Cerebellar cortex (tissue), 1 donor: ENCODE measurements at regions not wholly inside any gene's neighbourhood (a gene's known extent, or its start where the extent isn't known, plus 50 kb on each side); places are given as distances from the start of the nearest gene placed in this dataset.
A peak's percentile ranks its signal among the peaks of the same experiment; 100 is the strongest.

Source experiments
- DNase-seq: peaks from one replicate; pipeline ENCODE4 v3.0.0-alpha.2; 2015; ENCODE audit warnings: low spot score

GRCh38 chr1:168631671-168632400 lies 55.4 kb downstream of the XCL1 start:
- no peak for DNase-seq

DNA sequence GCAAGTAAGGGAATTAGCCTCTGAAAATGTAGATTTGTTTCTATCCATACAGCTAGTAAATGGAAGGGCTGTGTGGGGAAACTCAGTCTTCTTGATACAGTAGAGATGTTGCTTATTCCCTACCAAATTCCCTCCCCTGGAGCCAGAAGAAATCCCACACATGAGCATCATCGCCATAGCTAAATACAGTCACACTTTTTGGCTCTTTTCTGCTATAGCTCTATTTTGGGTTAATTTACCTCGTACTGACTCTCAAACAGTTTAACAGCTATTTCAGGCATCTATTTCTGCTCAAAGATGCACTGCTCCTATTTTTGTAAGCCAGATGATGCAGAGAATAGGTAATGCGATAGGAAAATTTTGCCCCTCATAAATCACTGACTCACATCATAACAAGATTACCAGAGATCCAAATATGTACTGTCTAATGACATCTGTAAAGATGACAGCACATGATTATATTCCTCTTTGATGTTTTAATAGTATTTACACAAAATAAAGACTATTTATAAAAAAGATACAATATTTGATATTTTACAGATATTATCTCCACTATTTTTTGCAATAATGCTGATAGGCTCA lies 58.6 kb downstream of the XCL1 start:
- DNase-seq, result no peak

DNA sequence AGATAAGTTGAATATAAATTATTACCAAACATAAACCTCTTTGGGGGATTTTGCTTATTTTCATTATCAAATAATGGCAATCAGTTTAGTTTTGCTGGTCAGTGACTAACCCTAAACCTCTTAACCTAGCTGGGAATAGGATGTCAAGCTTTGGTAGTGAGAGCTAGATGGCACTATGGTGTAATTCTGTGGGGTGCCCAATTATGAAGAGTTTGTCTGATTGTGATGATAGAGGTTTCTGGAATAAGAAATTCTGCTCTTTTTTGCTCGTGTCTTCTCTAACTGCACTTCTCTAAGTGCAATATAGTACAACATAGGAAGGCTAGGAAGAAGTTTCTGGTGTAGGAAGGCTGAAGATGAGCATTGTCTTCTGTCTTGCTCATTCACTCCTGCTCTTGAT lies 59.8 kb downstream of the XCL1 start:
- peak; percentile 24 for DNase-seq

DNA sequence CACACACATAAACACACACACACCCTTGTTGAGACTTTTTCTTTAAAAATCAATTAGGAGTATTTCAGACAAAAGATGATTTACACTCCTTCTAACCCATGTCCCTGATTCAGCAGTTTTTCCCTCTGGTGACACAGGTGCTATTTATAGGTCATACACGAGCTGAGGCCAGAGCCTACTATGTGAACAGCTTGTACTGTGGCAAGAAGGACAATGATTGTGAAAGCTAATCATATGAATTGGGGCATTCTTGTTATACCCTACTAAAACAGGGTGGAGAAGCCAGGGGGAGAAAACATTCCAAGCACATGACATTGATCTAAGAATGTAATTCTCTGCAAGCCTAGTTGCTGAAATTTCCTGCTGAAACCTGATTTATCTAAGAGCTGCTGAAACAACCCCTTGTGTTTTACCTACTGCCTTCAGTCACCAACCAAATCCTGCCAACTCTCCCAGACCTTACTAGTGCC lies 60.3 kb downstream of the XCL1 start:
- DNase-seq, result peak; percentile 68

DNA sequence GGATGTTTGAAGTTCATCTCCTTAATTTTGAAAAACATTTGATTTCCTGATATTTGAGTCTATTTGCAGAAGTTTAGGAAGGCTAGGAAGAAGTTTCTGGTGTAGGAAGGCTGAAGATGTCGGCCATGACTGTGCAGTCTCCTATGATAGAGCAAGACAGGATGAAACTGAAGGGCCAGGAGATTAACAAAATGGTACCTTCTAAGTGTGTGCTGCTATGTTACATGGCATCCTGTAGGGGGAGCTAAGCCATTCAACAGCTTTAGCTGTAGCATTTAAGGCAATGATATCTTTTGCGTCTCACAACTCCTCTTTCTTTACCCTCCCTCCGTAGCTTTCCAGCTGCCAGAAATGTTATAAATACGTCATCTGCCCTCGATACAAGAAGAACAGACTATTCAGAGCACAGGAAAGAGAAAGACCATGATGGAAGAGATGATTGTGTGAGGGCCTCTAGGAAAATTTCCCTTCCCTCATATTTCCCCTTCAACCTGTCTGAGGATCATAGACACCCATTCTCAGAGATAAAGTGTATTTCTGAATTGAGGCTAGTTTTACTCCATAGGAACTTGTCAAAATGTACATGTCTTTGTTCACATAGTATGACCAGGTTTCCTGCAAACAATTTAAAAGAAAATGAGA lies 61.1 kb downstream of the XCL1 start:
- peak; percentile 10 for DNase-seq

DNA sequence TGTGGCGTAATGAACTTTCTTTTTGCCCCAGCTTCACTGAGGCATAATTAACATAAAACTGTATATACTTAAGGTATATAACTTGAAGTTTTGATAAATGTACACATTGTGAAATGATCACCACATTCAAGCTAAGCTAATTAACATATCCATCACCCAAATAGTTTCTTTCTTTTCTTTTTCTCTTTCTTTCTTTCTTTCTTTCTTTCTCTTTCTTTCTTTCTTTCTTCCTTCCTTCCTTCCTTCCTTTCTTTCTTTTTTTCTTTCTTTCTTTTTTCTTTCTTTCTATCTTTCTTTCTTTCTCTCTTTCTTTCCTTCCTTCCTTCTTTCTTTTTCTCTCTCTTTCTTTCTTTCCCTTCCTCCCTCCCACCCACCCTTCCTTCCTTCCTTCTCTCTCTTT lies 62.5 kb downstream of the XCL1 start:
- DNase-seq, result no peak

- no peak for DNase-seq
Observed at GRCh38 chr1:168640182-168640581, 63.8 kb downstream of the XCL1 start.

DNA sequence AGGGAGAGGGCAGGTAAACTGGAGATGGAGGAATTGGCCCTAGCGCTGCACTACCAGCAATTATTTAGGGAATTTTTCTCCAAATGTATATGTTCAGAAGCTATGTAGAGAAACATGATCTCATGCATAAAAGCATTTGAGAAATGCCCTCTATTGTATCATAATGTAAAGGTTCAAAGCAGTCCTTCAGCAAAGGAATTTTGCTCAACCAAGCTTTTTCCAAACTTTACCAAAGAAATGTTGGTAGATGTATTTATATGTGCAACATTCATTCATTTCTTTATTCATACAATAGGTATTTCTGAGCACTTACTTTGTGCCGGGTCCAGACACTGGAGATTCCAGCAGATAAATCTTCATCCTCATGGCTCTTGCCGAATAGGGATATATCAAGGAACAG lies 64.4 kb downstream of the XCL1 start:
- DNase-seq, result no peak

DNA sequence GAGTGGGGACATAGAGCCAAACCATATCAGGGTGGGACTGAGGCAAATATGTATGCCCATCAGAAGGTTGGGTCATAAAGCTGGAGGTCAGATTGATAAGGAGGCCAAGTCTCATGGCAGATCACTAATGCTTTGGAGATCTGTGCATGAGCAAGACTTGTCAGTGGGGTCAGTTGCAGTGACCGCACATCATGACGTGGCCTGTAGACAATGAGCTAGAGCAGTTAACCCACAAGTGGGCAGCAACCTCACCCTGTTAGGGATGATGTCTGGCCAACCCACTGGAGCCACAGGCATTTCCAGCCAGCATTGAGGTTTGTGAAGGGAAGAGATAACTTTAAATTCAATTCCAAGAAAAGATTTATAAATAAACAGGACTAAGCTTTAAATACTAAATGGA lies 66.7 kb downstream of the XCL1 start:
- no peak for DNase-seq
